GM12873 (cell line): ENCODE measurements at regions not wholly inside any gene's neighbourhood (a gene's known extent, or its start where the extent isn't known, plus 50 kb on each side); places are given as distances from the start of the nearest gene placed in this dataset.

Source experiments
- TF ChIP-seq, protein P1 (sequence below): IDR thresholded peaks from 2 replicates; pipeline ENCODE4 v1.5.1; 2012; ENCODE audit warnings: low read depth, mild to moderate bottlenecking, moderate library complexity, low read length, control low read depth; ENCODE audit not compliant: insufficient read depth; ENCODE audit errors: missing control alignments

DNA sequence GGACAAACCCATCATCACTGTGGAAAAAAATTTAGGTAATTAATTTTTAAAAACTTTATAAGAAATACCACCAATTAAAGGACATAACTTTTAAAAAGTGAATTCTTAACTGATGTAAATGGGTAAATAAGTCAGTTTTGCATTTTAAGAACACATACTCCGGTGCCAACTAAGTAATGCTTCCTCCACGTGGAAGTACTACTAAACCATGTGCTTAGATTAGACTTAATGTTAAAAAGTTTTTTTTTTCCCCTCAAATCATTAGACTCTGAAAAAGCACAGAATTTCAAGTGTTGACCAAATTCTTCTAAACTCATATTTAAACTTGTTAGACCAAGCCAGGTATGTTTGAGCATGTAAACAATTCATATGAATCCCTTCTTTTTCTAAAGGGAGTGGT, 242.0 kb downstream of the NFKBIZ start:
- TF ChIP-seq, protein P1, sequence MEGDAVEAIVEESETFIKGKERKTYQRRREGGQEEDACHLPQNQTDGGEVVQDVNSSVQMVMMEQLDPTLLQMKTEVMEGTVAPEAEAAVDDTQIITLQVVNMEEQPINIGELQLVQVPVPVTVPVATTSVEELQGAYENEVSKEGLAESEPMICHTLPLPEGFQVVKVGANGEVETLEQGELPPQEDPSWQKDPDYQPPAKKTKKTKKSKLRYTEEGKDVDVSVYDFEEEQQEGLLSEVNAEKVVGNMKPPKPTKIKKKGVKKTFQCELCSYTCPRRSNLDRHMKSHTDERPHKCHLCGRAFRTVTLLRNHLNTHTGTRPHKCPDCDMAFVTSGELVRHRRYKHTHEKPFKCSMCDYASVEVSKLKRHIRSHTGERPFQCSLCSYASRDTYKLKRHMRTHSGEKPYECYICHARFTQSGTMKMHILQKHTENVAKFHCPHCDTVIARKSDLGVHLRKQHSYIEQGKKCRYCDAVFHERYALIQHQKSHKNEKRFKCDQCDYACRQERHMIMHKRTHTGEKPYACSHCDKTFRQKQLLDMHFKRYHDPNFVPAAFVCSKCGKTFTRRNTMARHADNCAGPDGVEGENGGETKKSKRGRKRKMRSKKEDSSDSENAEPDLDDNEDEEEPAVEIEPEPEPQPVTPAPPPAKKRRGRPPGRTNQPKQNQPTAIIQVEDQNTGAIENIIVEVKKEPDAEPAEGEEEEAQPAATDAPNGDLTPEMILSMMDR, result no peak

DNA sequence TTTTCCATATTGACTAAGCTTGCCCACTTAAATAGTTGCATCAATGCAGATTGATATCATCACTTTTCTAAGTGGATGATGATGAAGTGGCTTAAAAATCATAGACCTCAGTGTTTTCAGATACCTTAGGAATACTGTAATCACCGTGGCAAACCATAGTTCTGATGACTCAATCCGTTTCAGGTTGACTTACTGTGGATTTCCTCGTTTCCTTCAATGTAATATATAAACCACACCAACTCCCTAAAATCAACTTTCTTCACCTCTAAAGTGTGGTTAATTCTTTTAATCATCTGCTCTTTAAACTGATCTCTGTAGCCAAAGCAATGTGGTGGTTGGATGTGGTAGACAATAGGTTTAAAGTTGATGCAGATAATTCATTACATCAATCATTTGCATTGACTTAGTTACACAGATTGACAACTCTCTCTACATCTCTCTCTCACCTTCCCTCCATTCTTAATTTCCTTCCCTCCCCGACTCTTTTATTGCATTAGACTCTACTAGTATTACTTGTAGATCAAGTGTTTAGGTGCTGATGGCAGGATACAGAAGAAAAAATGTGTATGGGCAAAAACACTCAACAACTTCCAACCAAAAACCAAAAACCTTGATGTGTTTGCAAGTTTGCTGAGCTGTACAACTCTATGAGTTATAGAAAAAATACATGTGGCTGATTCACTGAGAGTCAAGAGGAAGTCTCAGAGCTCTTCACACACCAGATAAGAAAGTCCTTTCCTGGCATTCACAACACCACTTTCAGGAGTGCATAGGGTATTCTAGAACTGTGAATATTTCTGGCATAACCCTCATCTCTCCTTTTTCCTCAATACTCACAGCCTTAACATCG, 243.5 kb downstream of the NFKBIZ start:
- TF ChIP-seq, protein P1, result no peak

DNA sequence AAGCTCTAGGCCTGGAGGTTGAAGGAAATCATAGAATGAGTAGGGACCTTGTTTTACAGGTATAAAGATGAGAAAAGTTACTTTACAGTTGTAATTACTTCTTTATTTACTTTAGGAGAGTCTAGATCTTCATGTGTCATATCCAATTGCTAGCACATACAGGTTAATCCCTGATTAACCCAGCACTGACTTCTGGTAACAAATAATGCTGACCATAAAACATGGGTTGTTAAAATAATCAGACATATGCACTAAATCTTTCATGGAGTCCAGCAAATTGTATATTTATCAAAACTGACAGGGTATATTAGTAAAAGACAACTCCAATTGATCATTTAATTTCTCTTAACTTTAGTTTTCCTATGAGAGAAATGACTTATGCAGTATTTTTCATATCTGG, 245.2 kb downstream of the NFKBIZ start:
- TF ChIP-seq, protein P1, result no peak

DNA sequence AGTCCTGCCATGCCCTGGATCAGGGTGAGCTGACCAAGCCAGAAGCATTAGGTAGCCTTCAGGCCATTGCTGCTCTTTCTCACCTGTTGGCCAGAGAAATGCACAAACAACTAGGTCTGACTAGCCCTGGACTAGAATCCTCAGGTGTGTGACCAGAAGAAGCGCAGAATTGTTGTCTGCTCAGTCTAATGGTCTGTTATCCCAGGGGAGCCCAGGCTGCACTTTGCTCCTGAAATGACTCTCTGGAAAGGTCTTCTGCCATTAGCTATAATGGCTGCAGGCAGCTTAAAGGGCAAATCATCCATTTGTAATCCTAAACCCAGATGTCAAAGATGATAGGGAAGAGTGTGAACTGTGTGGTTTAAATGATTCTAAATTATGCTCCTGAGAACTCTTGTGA, 246.1 kb downstream of the NFKBIZ start:
- TF ChIP-seq, protein P1, result no peak

DNA sequence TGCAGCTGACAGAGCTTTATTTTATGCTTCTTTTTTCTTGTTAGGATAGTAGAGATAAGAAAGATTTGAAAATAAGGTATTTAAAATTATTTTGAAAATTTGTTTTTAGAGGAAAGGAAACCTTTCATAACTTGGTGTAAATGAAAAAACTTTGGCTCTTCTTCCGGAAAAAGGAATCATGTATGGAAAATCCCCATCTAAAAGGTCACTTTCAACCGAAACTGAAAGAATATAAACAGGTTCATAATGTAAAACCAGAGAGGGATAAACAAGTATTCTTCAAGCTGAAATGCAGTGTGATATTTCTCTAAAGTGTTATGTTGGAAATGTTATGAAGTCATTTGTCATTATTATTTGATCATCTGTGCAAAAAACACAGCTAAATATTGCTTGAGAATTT, 246.8 kb downstream of the NFKBIZ start:
- TF ChIP-seq, protein P1, result no peak

DNA sequence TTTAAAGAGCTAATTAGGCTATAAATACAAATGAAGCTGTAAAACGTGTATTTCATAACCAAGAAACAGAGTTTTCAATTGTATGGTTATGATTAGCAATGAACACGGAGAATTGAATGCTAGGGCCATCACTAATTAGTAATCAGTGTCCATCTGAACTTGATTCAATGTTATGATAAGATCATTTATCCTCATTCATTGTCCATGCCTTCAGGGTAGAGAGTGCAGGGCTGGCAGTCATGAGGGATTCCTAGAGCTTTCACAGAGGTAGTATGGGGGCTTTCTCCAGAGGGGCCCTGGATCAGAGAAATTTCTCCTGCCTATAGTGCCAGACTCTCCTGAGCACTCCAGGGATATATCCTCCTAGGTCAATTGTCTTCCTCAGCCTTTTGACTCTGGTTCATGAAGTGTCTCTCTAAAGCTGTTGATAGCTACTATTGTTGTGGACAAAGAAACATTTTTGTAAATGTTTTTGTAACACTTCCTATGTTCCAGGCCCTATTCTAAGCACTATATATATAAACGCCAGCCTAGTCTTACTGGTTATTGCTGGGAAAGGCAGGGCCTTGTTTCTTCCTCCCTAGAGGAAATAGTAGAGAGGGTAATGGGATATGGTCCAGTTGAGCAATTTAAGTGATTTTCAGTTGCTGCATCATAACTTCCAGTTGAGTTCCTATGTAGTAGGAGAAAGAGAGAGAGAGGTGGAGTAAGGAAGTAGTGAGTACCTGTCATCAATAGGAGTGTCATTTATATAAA, 249.0 kb downstream of the NFKBIZ start:
- TF ChIP-seq, protein P1, result no peak

DNA sequence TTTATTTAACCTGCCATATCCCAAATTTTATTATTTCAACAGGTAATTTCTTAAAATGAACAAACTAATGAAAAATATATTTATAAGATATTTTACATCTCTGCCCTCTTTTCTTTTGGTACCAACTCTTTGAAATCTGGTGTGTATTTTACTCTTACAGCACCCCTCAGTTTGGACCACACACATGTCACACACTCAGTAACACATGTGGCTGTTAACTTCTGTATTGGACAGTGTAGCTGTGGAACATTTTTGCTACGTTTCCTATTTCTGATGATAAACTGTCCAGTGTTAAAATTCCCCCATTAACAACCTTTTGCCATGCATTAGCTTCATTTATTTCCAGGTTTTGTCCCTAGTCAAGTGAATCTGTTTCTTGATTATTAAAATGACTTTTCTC, 250.6 kb downstream of the NFKBIZ start:
- TF ChIP-seq, protein P1, result no peak
